ENCODE measurements at regions not wholly inside any gene's neighbourhood (a gene's known extent, or its start where the extent isn't known, plus 50 kb on each side); places are given as distances from the start of the nearest gene placed in this dataset.
"Not testable (repeated sequence)": the region's sequence is repeated elsewhere in the genome, so short reads cannot be mapped to it uniquely, and the experiment has no call there.

DNA sequence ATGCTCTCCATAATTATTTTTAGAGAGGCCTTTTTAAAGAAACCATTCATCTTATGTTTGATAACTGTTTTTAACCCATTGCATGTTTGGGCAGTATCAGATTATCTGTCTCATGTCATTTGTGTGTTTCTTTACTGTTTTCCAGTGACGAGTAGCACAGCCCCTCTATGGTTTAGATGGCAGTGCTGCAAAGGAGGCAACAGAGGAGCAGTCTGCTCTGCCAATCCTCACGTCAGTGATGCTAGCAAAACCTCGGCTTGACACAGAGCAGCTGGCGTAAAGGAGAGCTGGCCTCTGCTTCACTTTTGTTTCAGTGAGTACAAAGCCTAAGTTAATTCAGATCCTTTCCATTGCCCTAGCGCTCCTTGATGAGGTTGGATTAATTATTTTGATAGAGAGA lies 80.4 kb upstream of the GARIN1A start:
- ATAC-seq (ENCODE audit: low read depth) = no peak
- H3K9me3 ChIP-seq (ENCODE audit: severe bottlenecking) = no peaks in the 10 kb centered on the region

DNA sequence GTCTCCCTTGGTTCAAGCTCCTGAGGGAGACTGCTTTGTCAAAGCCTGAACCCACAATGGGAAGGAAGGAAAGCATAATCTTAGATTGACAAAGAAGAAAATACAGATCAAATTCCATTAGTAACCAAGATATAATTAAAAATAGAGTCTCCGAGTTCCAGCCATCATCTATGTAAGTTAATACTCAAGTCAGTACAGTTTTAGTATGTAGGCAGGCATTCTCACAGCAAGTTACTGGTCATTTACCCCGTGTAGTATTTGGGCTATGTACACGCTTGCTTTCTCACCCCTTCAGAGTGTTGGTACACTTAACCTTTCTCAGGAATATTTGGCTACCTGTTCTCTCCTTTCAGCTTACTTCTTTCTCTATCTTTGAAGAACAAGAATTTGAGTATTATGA lies 79.9 kb upstream of the GARIN1A start:
- not testable (repeated sequence) for H3K9me3 ChIP-seq (ENCODE audit: severe bottlenecking); DNase-seq (ENCODE audit: low spot score); H3K4me1 ChIP-seq (ENCODE audit: insufficient read depth, poor library complexity, severe bottlenecking); H3K27me3 ChIP-seq (ENCODE audit: insufficient read depth, poor library complexity, severe bottlenecking); H3K4me3 ChIP-seq (ENCODE audit: severe bottlenecking); H3K27ac ChIP-seq (ENCODE audit: poor library complexity, severe bottlenecking); ATAC-seq (ENCODE audit: low read depth)
- H3K36me3 ChIP-seq (ENCODE audit: low read depth) = peaks cover 16% of the 10 kb centered on the region

More for the DNA sequence above, 80.4 kb upstream of the GARIN1A start:
- Histone ChIP-seq H3K4me3 (ENCODE audit: severe bottlenecking) (no peak overlapping the region), H3K36me3 (ENCODE audit: low read depth) (peaks cover 19% of the 10 kb centered on the region), H3K27me3 (ENCODE audit: insufficient read depth, poor library complexity, severe bottlenecking) (no peaks in the 10 kb centered on the region), H3K4me1 (ENCODE audit: insufficient read depth, poor library complexity, severe bottlenecking) (no peaks in the 10 kb centered on the region), H3K27ac (ENCODE audit: poor library complexity, severe bottlenecking) (no peak overlapping the region)
- TF ChIP-seq, protein P1, sequence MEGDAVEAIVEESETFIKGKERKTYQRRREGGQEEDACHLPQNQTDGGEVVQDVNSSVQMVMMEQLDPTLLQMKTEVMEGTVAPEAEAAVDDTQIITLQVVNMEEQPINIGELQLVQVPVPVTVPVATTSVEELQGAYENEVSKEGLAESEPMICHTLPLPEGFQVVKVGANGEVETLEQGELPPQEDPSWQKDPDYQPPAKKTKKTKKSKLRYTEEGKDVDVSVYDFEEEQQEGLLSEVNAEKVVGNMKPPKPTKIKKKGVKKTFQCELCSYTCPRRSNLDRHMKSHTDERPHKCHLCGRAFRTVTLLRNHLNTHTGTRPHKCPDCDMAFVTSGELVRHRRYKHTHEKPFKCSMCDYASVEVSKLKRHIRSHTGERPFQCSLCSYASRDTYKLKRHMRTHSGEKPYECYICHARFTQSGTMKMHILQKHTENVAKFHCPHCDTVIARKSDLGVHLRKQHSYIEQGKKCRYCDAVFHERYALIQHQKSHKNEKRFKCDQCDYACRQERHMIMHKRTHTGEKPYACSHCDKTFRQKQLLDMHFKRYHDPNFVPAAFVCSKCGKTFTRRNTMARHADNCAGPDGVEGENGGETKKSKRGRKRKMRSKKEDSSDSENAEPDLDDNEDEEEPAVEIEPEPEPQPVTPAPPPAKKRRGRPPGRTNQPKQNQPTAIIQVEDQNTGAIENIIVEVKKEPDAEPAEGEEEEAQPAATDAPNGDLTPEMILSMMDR (IDR thresholded peaks at IDR 0.05; ENCODE audit: poor library complexity, severe bottlenecking) = no peak
- no peak for DNase-seq (ENCODE audit: low spot score)

DNA sequence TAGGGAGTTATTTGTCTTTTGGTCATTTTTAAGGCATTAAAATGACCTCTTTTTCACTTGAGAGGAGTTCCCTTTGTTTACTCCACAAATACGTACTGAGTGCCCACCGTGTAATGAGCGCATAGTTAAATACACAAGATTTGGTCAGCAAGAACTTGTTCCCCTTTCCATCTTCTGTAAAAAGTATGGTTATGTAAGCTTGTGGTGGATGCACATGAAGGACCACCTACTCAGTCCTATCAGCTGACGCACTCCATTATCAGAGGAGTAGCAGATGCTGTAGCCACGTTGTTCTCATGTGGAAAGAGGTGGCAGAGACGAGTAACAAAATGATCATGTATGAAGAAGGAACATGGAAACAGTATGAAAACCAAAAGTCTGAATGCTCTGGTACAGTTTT lies 78.0 kb upstream of the GARIN1A start:
- H3K36me3 ChIP-seq (ENCODE audit: low read depth) = peaks cover 15% of the 10 kb centered on the region
- ATAC-seq (ENCODE audit: low read depth); H3K4me1 ChIP-seq (ENCODE audit: insufficient read depth, poor library complexity, severe bottlenecking); H3K27ac ChIP-seq (ENCODE audit: poor library complexity, severe bottlenecking); DNase-seq (ENCODE audit: low spot score); H3K4me3 ChIP-seq (ENCODE audit: severe bottlenecking); H3K27me3 ChIP-seq (ENCODE audit: insufficient read depth, poor library complexity, severe bottlenecking); H3K9me3 ChIP-seq (ENCODE audit: severe bottlenecking): not testable (repeated sequence)

DNA sequence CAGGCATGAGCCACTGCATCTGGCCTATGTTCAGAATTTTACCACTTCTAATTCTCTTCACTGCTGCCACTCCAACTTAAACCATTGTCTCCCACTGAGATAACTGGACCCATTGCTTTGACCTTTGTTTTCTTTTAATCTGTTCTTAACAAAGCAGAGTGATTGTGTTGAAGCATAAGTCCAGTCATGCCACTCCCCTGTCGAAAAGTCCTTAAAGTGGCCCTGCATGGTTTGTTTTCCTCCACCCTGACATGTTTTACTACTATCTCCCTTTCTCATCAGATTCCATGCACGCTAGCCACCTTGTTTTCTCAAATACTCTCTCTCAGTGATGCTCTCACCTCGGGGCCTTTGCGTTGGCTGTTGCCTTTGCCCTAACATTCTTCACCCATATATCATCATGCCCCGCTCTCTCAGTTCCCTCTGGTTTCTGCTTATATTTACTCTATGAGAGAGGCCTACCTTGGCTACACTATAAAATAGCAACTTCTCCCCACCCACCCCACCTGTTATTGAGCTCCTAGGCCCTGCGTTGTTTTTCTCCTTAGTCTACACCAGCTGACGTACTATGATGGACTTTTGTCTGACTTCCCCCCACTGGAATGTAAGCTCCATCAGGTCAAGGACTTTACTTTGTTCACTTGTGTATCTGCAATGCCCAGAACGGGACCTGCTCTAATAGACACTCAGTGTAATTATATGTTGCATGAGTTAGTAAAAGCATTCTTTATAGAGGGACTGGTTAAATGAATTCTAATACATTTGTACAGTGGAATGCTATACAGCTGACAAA lies 75.6 kb upstream of the GARIN1A start:
- not testable (repeated sequence) for H3K27me3 ChIP-seq (ENCODE audit: insufficient read depth, poor library complexity, severe bottlenecking); H3K4me3 ChIP-seq (ENCODE audit: severe bottlenecking); H3K27ac ChIP-seq (ENCODE audit: poor library complexity, severe bottlenecking); H3K9me3 ChIP-seq (ENCODE audit: severe bottlenecking); ATAC-seq (ENCODE audit: low read depth); H3K4me1 ChIP-seq (ENCODE audit: insufficient read depth, poor library complexity, severe bottlenecking); DNase-seq (ENCODE audit: low spot score)
- peaks cover 12% of the 10 kb centered on the region; the same call in 1 of the 2 replicates for H3K36me3 ChIP-seq (ENCODE audit: low read depth)

DNA sequence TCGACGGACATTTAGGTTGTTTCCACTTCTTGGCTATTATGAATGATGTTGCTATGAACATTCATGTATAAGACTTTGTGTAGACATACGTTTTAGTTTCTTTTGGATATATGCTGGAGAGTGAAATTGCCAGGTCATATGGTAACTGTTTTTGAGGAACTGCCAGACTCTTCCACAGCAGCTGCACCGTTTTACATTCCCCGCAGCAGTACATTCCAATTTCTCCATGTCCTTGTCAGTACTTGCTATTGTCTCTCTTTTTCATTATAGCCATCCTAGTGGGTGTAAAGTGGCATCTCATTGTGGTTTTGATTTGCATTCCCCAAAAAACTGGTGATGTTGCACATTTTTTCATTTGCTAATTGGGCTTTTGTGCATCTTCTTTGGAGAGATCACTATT lies 73.1 kb upstream of the GARIN1A start:
- H3K27me3 ChIP-seq (ENCODE audit: insufficient read depth, poor library complexity, severe bottlenecking); H3K36me3 ChIP-seq (ENCODE audit: low read depth); H3K27ac ChIP-seq (ENCODE audit: poor library complexity, severe bottlenecking); H3K4me1 ChIP-seq (ENCODE audit: insufficient read depth, poor library complexity, severe bottlenecking); H3K9me3 ChIP-seq (ENCODE audit: severe bottlenecking); H3K4me3 ChIP-seq (ENCODE audit: severe bottlenecking); ATAC-seq (ENCODE audit: low read depth); DNase-seq (ENCODE audit: low spot score): not testable (repeated sequence)

DNA sequence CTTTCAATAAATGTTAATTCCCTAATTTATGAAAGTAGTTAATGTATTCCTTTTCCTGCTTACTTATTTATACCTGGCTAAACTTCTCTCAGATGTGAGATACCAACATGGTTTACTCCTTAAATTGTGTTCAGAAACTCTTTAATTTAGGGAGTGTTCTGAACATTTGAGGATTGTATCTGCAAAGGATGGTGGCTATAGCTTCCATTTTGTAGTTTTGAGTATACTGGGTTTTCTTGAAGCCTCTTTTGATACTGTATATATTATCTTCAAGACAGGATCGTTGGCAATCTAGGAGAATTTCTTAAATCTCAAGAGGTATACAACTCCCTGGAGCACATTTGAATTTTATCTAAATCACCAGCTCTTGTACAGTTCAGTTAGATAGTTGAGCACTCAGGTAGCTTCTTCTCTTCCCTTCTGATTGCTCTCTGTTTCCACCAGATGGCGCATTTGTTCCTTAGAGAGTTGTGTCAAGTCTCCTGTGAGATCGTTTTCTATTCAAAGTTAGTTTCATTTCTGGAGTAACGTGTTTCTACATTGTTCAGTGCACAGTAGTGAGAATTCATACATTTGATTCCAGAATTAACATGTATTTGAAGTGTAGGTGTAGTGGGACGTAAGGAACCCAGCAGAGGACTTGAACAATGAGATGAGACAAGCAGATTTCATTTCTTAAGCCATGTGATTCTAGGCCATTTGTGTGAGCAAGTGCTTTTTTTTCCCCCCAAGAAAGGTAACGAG lies 63.2 kb upstream of the GARIN1A start:
- not testable (repeated sequence) for DNase-seq (ENCODE audit: low spot score); H3K27me3 ChIP-seq (ENCODE audit: insufficient read depth, poor library complexity, severe bottlenecking); H3K4me1 ChIP-seq (ENCODE audit: insufficient read depth, poor library complexity, severe bottlenecking); H3K9me3 ChIP-seq (ENCODE audit: severe bottlenecking); H3K4me3 ChIP-seq (ENCODE audit: severe bottlenecking); H3K27ac ChIP-seq (ENCODE audit: poor library complexity, severe bottlenecking); H3K36me3 ChIP-seq (ENCODE audit: low read depth)
- TF ChIP-seq, protein P1 (IDR thresholded peaks at IDR 0.05; ENCODE audit: poor library complexity, severe bottlenecking) = peak; percentile 83
- ATAC-seq (ENCODE audit: low read depth) = peak; percentile 93

DNA sequence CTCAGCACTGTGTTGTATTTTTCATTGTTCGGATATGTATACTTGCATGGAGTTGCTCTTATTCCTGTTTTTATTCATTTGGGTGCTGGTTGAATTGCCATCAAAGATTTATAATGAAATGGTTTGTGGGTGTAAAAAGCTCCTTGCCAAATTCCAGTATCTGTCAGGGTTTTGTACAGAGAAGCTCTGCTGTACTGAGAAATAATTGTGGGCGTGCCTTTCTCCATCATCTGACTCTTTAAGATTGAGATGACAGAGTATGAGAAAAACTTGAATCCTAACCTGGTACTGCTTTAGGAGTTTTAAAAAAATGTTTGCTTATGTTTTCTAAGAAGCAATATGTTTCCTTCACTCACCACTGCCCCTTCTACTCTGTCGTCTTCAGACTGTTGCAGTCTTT lies 58.7 kb upstream of the GARIN1A start:
- not testable (repeated sequence) for ATAC-seq (ENCODE audit: low read depth); H3K4me1 ChIP-seq (ENCODE audit: insufficient read depth, poor library complexity, severe bottlenecking); DNase-seq (ENCODE audit: low spot score); H3K9me3 ChIP-seq (ENCODE audit: severe bottlenecking); H3K4me3 ChIP-seq (ENCODE audit: severe bottlenecking); H3K27ac ChIP-seq (ENCODE audit: poor library complexity, severe bottlenecking); H3K27me3 ChIP-seq (ENCODE audit: insufficient read depth, poor library complexity, severe bottlenecking)
- H3K36me3 ChIP-seq (ENCODE audit: low read depth) = peaks cover 24% of the 10 kb centered on the region

DNA sequence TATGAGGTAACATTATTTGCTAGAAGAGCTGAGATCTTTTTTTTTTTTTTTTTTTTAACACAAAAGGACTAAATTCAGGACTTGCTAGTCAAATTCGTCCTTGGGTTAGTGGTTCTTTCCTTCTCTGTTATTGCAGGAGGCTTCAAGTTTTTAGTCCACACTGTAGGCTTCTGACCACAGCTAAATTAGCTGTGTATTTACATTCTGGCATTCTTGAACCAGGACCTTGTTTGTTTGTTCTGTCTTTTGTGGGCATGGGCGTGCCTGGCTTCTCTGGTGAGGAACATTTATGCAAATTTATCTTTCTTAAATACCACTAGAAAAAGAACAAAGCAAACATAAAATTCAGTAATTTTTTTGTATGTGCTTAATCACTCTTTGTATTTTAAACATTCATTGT lies 57.3 kb upstream of the GARIN1A start:
- H3K27me3 ChIP-seq (ENCODE audit: insufficient read depth, poor library complexity, severe bottlenecking); H3K27ac ChIP-seq (ENCODE audit: poor library complexity, severe bottlenecking); DNase-seq (ENCODE audit: low spot score); H3K9me3 ChIP-seq (ENCODE audit: severe bottlenecking); H3K4me3 ChIP-seq (ENCODE audit: severe bottlenecking); H3K4me1 ChIP-seq (ENCODE audit: insufficient read depth, poor library complexity, severe bottlenecking); ATAC-seq (ENCODE audit: low read depth): not testable (repeated sequence)
- H3K36me3 ChIP-seq (ENCODE audit: low read depth) = peaks cover 24% of the 10 kb centered on the region

DNA sequence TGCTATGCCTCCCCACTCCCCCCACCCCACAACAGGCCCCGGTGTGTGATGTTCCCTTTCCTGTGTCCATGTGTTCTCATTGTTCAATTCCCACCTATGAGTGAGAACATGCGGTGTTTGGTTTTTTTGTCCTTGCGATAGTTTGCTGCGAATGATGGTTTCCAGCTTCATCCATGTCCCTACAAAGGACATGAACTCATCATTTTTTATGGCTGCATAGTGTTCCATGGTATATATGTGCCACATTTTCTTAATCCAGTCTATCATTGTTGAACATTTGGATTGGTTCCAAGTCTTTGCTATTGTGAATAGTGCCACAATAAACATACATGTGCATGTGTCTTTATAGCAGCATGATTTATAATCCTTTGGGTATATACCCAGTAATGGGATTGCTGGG lies 55.3 kb upstream of the GARIN1A start:
- not testable (repeated sequence) for H3K9me3 ChIP-seq (ENCODE audit: severe bottlenecking); DNase-seq (ENCODE audit: low spot score); H3K4me1 ChIP-seq (ENCODE audit: insufficient read depth, poor library complexity, severe bottlenecking); ATAC-seq (ENCODE audit: low read depth); H3K4me3 ChIP-seq (ENCODE audit: severe bottlenecking); H3K27me3 ChIP-seq (ENCODE audit: insufficient read depth, poor library complexity, severe bottlenecking); H3K27ac ChIP-seq (ENCODE audit: poor library complexity, severe bottlenecking)
- peaks cover 22% of the 10 kb centered on the region for H3K36me3 ChIP-seq (ENCODE audit: low read depth)
